ENCODE measurements at regions not wholly inside any gene's neighbourhood (a gene's known extent, or its start where the extent isn't known, plus 50 kb on each side); places are given as distances from the start of the nearest gene placed in this dataset.

DNA sequence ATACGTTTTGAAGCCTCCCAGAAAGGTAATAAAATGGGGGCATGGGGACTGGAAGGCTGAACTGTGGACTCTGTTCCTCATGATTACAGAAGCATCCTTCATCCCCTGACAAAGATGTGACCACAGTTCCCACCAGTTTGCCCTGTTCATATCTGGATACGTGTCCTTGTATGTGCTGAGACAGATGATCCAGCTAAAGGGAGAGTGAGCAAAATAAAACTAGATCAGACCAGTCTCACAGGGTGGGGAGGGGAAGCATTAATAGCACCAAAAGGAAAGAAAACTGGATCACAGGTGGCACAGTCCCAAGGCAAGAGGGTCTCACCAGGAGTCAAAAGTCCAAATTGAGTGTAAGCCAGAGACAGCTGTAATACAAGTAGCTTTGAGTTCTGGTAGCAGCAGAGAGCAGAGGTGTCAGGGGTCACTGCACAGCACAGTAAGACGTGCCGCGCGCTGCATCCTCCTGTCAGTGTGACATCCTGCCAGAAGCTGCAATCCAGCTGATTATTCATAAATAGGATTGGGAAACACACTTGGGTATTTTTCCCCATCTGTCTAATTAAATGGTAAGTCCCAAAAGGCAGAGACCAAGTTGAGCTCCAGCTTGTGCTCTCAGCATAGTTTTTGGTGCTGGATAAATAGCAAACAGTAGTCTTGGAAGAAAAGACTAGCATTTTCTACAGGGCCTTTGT, 560.0 kb upstream of the CFAP20DC start:
- TF ChIP-seq YY1 (IDR thresholded peaks at IDR 0.05; ENCODE audit: insufficient read depth, insufficient read length) (no peak), SUZ12 (IDR thresholded peaks at IDR 0.05; ENCODE audit: extremely low read depth, insufficient read depth, insufficient read length) (no peak), ZNF274 (IDR thresholded peaks at IDR 0.05; ENCODE audit: low read depth, low read length) (no peak)
